GM19023 (cell line): ENCODE measurements at regions not wholly inside any gene's neighbourhood (a gene's known extent, or its start where the extent isn't known, plus 50 kb on each side); places are given as distances from the start of the nearest gene placed in this dataset.
"Not testable (repeated sequence)": the region's sequence is repeated elsewhere in the genome, so short reads cannot be mapped to it uniquely, and the experiment has no call there.

Experiments
- ATAC-seq: cut with Tn5 transposase; IDR thresholded peaks from one replicate; pipeline ENCODE4 v1.9.1; 2021; ENCODE audit warnings: mild to moderate bottlenecking, moderate library complexity; ENCODE audit not compliant: unreplicated experiment

DNA sequence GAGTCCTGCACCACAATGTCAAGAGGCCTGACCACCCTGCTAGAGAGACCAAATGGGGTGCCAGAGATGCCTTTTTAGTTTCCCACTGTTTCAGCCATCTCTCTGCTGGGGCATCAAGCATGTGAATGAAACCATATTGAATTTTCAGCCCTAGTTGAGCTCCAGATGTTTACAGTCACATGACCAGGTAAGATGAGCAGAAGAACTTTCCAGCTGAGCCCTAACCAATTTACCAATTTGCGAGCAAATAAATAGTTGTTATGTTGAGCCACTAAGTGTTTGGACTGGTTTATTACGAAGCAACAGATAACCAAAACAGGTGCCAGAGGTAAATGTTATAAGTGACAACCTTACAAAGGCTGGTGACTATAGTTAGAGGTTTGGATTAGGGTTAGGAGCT lies 209.1 kb upstream of the CCL2 start:
- ATAC-seq, result no peak

DNA sequence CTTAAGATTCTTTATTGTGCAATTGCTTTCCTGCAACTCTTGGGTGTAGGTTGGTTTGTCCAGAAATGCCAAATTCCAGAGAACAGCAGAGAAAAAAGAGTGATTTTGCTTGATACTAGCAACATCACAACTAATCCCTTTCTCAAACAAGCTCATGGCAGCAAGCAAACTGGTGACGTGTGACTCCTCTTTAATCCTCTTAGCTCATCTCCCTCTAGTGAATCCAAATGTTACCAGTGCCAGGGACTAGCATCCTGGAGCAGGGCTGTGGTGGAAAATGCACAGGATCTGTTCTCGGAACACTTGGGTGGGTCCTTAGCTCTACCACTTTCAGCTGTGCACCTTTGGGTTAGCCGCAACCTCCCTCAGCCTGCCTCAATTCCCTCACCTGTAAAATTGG lies 204.0 kb upstream of the CCL2 start:
- ATAC-seq, result no peak

DNA sequence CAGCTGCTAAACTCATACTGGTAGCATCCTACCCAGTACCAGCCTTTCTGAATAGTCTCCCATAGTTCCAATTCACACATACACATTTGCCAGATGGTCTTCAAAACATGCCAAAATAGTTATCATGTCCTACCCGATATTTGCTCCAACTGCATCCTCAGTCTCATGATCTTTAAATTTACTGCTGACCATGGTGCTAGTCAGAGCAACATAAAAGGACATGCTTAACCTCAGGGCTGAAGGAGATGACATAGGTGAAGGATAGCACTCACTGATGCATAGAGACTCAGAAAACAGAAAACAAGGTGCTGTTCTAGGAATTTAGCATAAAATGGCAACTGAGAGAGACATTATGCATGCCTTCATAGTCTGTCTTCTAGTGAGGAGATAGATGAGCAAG lies 200.6 kb upstream of the CCL2 start:
- ATAC-seq, result no peak

DNA sequence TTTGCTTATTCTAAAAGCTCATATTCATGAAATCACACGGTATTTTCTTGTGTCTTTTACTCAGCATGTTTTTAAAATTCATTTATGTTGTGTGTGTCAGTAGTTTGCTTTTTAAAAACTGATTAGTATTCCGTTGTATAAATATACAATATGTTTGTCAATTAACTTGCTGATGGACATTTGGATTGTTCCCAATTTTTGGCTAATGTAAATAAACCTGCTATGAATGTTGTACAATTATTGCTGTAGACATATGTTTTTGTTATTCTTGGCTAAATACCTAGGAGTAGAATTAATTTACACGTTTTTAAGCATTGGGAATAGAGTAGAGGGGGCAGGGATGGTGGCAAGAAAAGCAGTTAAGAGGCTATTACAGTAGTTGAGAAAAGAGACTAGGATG lies 199.5 kb upstream of the CCL2 start:
- ATAC-seq, result no peak

DNA sequence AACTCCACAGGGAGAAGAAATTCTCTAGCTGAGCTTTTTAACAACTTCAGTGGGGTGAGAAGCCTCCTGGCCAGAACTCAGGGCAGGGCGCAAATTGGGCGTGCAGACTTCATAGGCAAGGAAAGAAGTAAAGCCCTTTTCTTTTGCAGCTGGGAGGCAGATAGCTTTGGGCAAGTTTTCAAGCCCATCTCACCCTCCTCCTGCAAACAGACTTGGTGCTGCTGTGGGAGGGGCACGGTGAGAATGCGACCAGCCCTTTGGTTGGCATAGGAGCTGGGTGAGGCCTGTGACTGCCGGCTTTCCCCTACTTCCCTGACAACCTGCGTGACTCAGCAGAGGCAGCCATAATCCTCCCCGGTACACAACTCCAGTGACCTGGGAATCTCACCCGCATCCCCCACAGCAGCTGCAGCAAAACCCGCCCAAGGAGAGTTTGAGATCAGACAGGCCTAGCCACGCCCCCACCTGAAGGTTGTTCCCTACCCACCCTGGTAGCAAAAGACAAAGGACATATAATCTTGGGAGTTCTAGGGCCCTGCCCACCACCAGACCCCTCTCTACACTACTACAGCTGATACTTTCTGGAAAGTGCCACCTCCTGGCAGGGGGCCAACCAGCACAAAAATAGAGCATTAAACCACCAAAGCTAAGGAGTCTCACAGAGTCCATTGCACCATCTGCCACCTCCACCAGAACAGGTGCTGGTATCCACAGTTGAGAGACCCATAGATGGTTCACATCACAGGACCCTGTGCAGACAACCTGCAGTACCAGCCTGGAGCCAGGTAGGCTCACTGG lies 195.5 kb upstream of the CCL2 start:
- no peak for ATAC-seq

DNA sequence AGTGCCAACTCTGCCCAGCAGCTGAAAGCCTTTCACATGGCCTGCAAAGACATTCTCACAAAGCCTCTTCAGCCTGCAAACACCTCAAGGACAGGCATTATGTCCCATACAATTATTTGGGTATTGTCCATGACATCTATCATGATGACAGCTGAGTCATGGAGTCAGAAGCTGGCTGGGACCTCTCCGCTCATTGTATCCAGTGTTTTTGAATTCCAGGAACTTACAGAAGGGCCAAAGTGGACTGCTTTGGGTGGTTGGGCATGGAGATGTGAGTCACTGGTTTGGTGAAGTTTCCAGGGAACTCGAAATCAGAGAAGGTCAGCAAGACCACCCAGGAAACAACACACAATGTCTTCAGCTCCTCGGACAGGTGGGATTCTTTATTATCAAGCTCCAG lies 188.6 kb upstream of the CCL2 start:
- no peak for ATAC-seq

DNA sequence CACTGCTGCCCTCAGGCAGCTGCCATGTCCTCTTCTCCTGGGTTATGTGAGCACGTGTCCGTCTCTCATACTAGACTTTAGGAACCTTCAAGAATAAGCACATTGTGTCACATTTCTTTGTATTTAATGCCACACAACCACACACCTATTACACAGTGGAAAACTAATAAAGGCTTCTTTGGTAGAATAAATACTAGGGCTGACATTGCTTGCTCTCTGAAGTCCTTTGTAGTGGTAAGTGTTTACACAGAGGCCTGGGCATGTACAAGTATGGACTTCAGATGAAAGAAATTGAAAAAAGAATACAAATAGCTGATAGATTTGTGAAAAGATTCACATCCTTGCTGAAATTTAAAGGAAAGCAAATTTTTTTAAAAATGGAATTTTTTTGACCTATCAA lies 188.1 kb upstream of the CCL2 start:
- no peak for ATAC-seq

DNA sequence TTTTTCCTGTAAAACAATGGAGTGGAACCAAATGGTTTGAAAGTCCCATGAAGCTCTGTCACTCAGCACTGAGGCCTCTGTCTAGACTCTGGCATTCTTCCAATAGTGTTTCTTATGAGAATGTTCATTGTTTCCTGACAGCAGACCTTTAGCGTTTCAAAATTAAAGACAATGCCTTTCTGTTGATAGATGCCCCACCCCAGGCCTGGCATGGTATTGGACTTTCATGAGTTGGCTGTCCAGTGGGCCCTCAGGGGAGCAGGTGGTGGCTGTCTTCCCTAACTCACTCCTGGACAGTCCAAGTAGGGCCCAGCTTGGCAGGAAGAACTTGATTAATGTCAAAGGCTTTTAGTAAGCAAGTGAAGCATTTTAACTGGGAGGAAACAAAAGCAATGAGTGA lies 186.5 kb upstream of the CCL2 start:
- no peak for ATAC-seq

DNA sequence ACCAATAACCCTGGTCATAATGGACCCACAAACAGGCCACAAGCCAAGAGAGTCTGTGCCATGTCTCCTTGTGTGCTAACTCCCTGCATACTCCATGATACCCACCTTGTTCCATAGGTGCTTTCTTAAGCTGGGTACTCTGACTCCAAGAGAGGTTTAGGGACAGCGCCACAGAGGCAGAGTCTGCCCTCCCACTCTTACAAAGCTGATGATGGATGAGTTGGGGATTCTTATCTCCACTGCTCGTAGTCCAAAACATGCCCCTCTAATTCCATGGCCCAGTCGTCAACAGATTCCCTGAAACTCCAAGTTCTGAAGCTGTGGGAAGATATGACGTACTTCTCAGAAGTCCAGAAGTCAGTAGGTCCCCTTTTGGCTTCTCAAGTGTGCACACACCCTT lies 184.4 kb upstream of the CCL2 start:
- no peak for ATAC-seq

DNA sequence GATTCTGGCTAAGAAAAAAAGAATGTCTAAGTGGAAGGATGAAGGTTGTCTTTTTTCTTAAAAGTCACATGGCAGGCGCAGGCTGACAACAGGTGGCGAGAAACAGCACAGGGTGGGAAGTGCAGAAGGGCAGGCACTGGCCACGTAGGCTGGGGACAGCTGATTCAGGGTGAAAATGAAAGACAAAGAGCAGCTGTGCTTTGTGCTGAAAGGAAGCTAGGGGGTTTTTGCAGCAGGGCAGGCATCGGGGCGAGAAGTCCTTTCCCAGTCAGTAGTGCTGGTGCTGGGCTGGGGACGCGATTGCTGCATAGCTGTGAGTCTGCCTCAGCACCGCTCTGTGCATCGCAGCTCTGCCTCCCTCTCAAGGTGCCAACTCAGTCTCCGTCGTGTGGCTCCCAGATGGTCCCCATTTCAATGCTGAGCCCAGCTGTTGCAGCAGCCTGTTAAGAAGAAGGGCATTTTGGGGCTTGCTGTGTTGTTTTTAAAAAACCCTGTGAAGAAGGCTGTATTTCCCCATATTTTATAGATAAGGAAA lies 183.1 kb upstream of the CCL2 start:
- ATAC-seq, result no peak

DNA sequence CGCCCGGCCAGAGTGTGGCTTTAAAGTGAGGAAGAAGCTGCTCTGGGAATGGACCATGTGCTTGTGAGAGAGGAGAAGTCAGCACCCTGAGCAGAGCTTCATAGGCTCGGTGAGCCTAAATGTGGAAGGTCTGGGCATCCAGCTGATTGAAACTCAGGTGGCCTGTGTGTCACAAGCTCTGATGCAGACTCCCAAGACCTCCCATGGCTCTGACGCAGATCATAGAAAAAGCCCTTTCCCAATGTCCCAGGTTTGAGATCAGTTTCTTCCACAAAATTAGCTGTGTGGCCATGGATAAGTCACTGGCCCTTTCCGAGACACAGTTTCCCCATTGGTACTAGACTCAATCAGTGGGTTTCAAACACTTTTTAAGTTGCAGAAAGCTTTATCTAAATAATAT lies 180.0 kb upstream of the CCL2 start:
- ATAC-seq, result no peak

DNA sequence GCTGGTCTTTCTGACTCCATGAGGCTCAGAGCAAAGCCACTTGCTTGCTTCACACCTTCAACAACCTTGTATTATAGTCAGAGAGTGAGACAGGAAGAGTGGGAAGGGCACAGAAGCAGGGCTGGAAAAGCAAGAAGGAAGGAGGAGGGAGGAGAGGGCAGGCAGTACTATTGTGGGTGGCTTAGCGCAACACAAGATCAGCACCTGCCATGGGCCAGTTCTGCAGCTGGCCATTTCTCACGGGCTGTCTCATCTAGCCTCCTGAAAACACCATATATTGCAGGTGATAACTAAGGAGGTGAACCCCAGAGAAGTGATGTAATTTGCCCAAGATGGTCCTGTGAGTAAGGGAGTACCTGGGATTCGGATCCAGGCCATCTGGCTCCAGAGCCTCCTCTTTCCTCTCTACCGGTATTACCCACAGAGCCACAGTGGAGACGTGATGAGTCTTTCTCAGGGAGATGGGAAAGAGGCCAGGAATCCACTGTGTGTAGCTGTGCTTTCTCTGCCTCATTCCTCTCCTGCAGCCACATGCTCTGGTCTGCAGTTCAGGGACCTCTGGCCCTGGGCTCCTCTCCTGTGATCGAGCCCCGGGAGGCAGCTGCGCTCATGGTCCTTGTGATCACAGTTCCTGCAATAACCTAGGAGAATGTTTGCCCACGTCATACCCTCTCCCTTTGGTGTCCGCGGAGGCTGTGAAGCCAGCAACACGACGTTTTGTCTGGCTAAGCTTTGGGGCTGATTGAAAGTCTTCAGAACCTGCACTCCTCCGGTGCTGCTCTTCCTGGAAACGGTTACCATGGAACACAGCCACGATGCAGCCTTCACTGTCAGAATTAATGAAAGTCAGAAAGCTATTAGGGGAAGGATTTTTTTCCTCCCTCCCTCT lies 178.1 kb upstream of the CCL2 start:
- ATAC-seq, result no peak

DNA sequence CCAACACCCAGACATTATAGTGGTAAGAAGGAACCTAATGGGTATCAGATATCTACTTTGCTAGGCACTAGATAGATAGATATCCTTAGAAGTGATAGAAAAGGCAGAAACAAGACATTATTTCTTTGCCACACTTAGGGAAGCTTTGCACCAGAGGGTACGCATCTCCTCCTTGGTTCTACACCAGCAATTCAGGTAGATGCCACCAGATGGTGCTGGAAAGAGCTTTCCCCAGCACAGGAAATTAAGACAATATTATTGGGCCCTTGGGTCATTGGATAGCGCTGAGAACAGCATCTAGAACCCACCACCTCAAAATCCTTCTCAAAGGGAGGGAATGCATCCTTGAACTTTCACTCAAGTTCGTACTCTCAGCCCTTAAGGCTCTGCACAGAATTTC lies 173.8 kb upstream of the CCL2 start:
- ATAC-seq, result no peak

DNA sequence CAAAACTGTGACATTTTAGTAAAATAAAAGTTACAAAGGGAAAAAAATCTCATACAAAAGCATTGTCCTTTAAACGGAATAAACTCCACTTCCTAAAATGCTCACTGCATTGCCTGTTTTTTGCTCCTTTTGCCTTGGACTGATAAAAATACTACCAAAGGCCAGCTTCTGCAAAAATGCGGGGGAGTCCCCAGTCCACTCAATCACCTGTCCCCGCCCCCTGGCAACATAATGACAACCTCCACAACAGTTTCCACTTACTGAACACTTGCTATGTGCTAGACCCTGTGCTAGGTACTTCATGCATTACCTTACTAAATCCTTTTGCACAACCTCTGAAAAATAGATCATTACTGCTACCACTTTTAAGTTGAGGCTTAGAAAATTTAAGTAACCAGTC lies 172.7 kb upstream of the CCL2 start:
- no peak for ATAC-seq

DNA sequence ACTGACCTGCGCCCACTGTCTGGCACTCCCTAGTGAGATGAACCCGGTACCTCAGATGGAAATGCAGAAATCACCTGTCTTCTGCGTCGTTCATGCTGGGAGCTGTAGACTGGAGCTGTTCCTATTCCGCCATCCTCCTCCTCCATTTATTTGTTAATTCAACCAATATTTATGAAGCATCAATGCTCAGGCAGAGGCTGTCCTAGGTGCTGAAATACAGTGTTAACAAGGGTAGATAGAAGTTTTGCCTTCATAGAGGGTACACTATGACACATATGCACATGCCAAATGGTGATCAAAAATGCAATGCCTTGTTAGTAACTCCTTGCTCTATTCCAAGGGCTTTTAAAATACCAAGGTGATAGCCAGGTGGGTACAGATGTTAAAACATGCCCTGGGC lies 166.0 kb upstream of the CCL2 start:
- ATAC-seq, result not testable (repeated sequence)

DNA sequence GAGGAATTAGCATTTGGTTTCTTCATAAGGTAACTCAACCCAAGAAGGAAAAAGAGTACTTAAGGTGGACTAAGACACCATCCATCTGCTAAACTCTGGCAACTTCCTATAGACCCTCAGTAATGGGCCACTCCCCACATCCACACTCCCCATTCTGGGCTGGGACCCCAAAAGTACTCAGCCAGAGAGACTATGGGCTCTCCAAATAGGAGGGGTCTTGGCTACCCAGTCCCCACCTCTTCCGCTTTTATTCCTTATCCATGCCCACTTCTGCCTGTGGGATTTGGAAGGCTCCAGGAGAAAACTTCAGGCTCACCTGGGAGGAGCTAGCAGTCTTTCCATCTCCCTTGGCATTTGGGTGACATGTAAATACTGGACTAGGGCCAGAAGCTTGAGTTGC lies 164.5 kb upstream of the CCL2 start:
- no peak for ATAC-seq

DNA sequence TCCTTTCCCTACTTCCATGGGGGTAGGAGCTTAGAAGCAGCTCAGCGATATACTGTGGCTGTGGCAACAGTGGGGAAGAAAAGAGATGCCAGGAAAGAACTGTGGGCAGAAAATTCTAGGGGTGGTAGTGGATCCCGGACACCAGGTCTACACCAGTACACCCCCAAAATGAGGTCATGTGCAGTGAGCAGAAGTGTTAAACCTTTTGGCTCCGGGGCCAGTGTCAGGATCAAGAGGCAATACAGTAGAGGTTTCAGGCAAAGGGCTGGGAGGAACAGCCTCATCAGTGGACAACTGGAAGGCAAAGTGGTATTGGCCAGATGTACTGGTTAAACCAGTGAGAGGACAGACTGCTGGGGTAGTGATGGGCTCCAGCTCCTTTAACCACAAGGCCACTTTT lies 163.1 kb upstream of the CCL2 start:
- no peak for ATAC-seq

DNA sequence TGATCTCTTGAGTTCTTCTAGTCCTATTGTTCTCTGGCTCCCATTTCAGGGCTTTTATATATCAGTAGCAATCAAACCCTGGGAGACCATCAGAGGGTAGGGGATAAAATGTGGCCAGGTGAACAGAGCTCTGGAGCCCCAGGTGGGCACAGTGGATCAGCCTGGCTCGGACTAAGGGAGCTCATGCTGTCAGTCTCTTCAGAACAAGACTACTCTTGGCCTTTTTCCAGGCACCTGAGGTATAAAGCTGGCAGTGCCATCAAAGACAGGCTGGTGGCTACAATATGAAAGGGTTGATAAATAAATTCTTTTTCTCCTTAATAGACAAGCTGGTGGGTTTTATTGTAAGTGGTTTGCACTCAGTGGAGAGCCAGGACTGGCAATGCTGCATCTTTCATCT lies 160.0 kb upstream of the CCL2 start:
- no peak for ATAC-seq

DNA sequence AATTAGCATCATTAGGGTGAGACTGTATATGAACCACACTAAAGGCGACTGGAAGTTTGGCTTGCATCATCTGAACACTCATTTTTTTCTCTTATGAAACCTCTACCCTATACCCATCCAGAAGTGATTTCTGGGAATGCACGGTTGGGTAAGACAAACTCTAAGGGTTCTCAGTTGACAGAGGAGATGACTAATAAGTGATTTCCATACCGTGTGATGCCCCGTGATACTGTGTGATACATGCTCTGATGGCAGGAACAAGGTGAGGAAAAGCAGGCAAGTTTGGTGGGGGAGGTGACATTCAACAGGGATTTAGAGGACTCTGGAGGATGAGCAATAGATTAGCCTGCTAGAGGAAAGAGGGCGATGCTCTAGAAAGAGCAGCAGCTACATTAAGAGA lies 156.4 kb upstream of the CCL2 start:
- ATAC-seq, result no peak

DNA sequence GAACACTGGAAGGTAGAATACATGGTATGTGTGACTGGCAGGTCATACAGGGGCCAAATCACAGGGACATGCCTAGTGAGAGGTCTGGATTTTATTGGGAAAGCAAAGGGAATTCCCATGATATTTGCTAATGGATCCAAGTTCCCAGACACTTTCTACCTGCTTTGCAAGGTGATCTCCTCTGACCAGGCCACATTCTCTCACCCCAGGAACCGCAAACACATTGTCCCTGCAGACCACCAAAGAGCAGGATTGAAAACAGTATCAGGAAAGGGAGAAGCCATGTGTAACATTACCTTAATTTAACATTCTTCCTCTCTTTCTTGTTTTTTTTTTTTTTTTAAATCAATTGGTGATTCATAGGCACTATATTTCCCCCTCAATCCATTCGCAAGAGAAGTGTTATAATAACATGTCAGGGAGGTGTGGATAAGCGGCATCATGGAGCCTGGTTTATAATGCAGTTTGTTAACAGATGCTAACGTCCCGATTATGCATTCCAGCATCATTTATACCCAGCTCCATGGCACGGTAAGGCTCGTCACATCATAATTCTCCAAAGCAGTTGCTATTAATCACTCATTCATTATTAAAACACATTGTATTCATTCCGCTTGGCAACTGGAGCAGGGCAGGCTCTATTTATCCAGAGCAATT lies 155.1 kb upstream of the CCL2 start:
- no peak for ATAC-seq

DNA sequence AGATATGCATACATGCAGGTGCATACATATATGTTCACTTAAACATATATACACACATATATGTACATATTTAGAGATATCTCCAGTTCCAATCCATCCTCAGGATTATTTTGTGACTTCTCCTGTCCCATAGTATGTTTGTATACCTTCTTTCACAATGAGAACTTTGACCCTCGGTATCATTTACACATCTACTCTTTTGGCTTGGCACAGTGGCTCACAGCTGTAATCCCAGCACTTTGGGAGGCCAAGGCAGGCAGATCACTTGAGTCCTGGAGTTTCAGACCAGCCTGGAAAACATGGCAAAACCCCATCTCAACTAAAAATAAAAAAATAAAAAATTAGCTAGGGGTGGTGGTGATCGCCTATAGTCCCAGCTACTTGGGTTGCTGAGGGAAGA lies 148.1 kb upstream of the CCL2 start:
- no peak for ATAC-seq

DNA sequence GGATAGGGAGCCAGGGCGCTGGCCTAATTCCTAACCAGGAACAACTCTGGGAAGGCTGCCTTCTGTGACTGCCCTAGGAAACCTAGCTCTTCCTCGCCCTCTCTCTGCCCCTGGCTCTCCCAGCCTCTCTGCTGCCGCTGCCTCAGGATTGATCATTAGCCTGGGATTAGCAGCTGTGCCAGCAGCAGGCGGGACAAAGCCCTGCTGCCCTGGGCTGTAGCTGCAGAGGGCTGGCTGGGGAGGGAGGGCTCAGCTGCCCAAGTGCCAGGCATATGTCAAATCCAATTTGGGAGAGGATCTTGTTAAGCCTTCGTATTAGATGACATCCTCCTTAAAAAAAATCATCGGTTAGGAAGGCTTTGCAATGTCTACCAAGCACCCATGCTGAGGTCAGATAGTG lies 144.8 kb upstream of the CCL2 start:
- no peak for ATAC-seq
